ENCODE measurements at regions not wholly inside any gene's neighbourhood (a gene's known extent, or its start where the extent isn't known, plus 50 kb on each side); places are given as distances from the start of the nearest gene placed in this dataset.
"Not testable (repeated sequence)": the region's sequence is repeated elsewhere in the genome, so short reads cannot be mapped to it uniquely, and the experiment has no call there.

DNA sequence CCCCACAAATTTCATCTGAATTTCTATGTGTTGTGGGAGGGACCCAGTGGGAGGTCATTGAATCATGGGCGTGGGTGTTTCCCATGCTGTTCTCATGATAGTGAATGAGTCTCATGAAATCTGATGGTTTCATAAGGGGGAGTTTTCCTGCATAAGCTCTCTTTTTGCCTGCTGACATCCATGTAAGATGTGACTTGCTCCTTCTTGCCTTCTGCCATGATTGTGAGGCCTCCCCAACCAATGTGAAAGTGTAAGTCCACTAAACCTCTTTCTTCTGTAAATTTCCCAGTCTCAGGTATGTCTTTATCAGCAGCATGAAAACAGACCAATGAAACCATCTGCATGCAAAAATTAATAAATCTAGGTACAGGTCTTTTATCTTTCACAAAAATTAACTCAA is 331.8 kb upstream of the GJE1 start:
- not testable (repeated sequence) for TF ChIP-seq POLR2AphosphoS5 (IDR thresholded peaks at IDR 0.05)
- TF ChIP-seq, protein P1, sequence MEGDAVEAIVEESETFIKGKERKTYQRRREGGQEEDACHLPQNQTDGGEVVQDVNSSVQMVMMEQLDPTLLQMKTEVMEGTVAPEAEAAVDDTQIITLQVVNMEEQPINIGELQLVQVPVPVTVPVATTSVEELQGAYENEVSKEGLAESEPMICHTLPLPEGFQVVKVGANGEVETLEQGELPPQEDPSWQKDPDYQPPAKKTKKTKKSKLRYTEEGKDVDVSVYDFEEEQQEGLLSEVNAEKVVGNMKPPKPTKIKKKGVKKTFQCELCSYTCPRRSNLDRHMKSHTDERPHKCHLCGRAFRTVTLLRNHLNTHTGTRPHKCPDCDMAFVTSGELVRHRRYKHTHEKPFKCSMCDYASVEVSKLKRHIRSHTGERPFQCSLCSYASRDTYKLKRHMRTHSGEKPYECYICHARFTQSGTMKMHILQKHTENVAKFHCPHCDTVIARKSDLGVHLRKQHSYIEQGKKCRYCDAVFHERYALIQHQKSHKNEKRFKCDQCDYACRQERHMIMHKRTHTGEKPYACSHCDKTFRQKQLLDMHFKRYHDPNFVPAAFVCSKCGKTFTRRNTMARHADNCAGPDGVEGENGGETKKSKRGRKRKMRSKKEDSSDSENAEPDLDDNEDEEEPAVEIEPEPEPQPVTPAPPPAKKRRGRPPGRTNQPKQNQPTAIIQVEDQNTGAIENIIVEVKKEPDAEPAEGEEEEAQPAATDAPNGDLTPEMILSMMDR (IDR thresholded peaks at IDR 0.05) = not testable (repeated sequence)
